GM12878 (cell line): ENCODE measurements at regions not wholly inside any gene's neighbourhood (a gene's known extent, or its start where the extent isn't known, plus 50 kb on each side); places are given as distances from the start of the nearest gene placed in this dataset.

Experiments
- ATAC-seq: fragments of 200-7000 bp; cut with Tn5 transposase; 3 replicates; pipeline ENCODE4 v1.9.1; 2020; ENCODE audit warnings: mild to moderate bottlenecking, moderate library complexity
- BruUV-seq: library from RNA; stranded (reverse); fragments of 400-500 nt; replicated peaks from 2 replicates; lab custom pipeline; 2021; lab: Mats Ljungman, UMichigan
- CTCF ChIA-PET: fragments of 300-600 bp; sonication (Branson Sonifier 250); formaldehyde crosslinking; extraction: SDS; loops from one replicate; lab custom pipeline; 2021; ENCODE audit warnings: inconsistent platforms; lab: Yijun Ruan, JAX
- POLR2A ChIA-PET: fragments of 350-600 bp; formaldehyde crosslinking; extraction: SDS; loops from one replicate; lab custom pipeline; 2021; ENCODE audit warnings: inconsistent platforms; lab: Charles Lee
- RAD21 ChIA-PET: fragments of 300-600 bp; sonication (Branson Sonifier 250); formaldehyde crosslinking; loops from one replicate; lab custom pipeline; 2023; ENCODE audit warnings: antibody characterized with exemption; ENCODE audit not compliant: unreplicated experiment; lab: Charles Lee
- SMC1A ChIA-PET: fragments of 300-600 bp; sonication (Branson Sonifier 250); formaldehyde crosslinking; loops from one replicate; lab custom pipeline; 2023; ENCODE audit not compliant: unreplicated experiment, uncharacterized antibody; lab: Charles Lee
- DNase-seq: peaks from one replicate; pipeline ENCODE4 v3.0.0-alpha.2; 2011; ENCODE audit warnings: low read depth, low spot score
- FAIRE-seq: peaks from 3 replicates; lab custom pipeline; 2011; peaks lifted over from hg19 to GRCh38; lab: Jason Lieb, UNC
- H2AFZ ChIP-seq: 2 replicates; pipeline ENCODE4 v1.6.0; 2011; ENCODE audit warnings: low read depth, low read length, control low read depth; ENCODE audit not compliant: control insufficient read depth
- H3K27ac ChIP-seq: 2 replicates; pipeline ENCODE4 v1.5.1; 2011; ENCODE audit warnings: control low read depth; ENCODE audit not compliant: control insufficient read depth, insufficient read depth
- H3K27me3 ChIP-seq, 2 experiments: replicated peaks in 1 of 2; 2 replicates each; pipeline versions ENCODE4 v1.6.0 to v1.6.1; 2011; ENCODE audit warnings: low read length in 1 of 2; ENCODE audit not compliant: control insufficient read depth in 2 of 2, insufficient read depth in 2 of 2
- H3K36me3 ChIP-seq, 2 experiments: 2 replicates each; pipeline ENCODE4 v1.5.1; 2011; ENCODE audit warnings: low read length in 1 of 2; ENCODE audit not compliant: control insufficient read depth in 2 of 2, insufficient read depth in 2 of 2
- H3K4me1 ChIP-seq: 2 replicates; pipeline ENCODE4 v1.6.1; 2011; ENCODE audit warnings: mild to moderate bottlenecking, low read length, moderate library complexity, mixed read lengths; ENCODE audit not compliant: control insufficient read depth, insufficient read depth
- H3K4me2 ChIP-seq: 2 replicates; pipeline ENCODE4 v1.6.0; 2011; ENCODE audit warnings: control low read depth; ENCODE audit not compliant: control insufficient read depth, insufficient read depth
- H3K4me3 ChIP-seq: fragments of 200-600 bp; sonication (generic); 2 replicates; pipeline ENCODE4 v1.5.1; 2016
- H3K79me2 ChIP-seq: 2 replicates; pipeline ENCODE4 v1.6.0; 2011; ENCODE audit warnings: low read length; ENCODE audit not compliant: control insufficient read depth, insufficient read depth
- H3K9ac ChIP-seq: 2 replicates; pipeline ENCODE4 v1.8.0; 2011; ENCODE audit warnings: low read length, control low read depth, mixed read lengths; ENCODE audit not compliant: control insufficient read depth, insufficient read depth
- H3K9me3 ChIP-seq: replicated peaks from 3 replicates; pipeline ENCODE4 v1.5.1; 2011; ENCODE audit warnings: mild to moderate bottlenecking, low read length; ENCODE audit not compliant: control insufficient read depth, insufficient read depth
- H4K20me1 ChIP-seq: 2 replicates; pipeline ENCODE4 v1.6.0; 2011; ENCODE audit not compliant: control insufficient read depth, insufficient read depth
- ASH2L ChIP-seq: fragments of 300-600, 200-600 bp; sonication (generic); IDR thresholded peaks from 2 replicates; pipeline ENCODE4 v1.6.1; 2017; ENCODE audit warnings: low read depth, mild to moderate bottlenecking, borderline replicate concordance
- BCL3 ChIP-seq: IDR thresholded peaks from 2 replicates; pipeline ENCODE4 v1.6.1; 2011; ENCODE audit warnings: borderline replicate concordance, low read depth, mild to moderate bottlenecking, moderate library complexity, low read length; ENCODE audit not compliant: insufficient read depth, poor library complexity, severe bottlenecking
- HDAC2 ChIP-seq: fragments of 200-600 bp; sonication (generic); IDR thresholded peaks from 2 replicates; pipeline ENCODE4 v1.6.1; 2017
- KDM1A ChIP-seq: fragments of 200-600 bp; sonication (generic); IDR thresholded peaks from 2 replicates; pipeline ENCODE4 v1.6.1; 2016; ENCODE audit warnings: borderline replicate concordance
- NFIC ChIP-seq: IDR thresholded peaks from 2 replicates; pipeline ENCODE4 v1.6.1; 2012; ENCODE audit warnings: low read depth, mild to moderate bottlenecking, inconsistent platforms, low read length, moderate library complexity
- NFYB ChIP-seq: IDR thresholded peaks from 2 replicates; pipeline ENCODE4 v1.6.1; 2011; ENCODE audit warnings: low read depth, mild to moderate bottlenecking, low read length, improper control_type of control experiment, moderate library complexity; ENCODE audit not compliant: insufficient read depth
- RB1 ChIP-seq: fragments of 450-650 bp; formaldehyde crosslinking; IDR thresholded peaks from 2 replicates; pipeline ENCODE4 v1.6.1; 2017; ENCODE audit warnings: mild to moderate bottlenecking, borderline replicate concordance
- RCOR1 ChIP-seq: conservative IDR thresholded peaks from 2 replicates; pipeline ENCODE4 v1.6.1; 2012; ENCODE audit warnings: low read depth, low read length, improper control_type of control experiment
- RFX5 ChIP-seq: IDR thresholded peaks from 2 replicates; pipeline ENCODE4 v1.6.1; 2011; ENCODE audit warnings: low read depth, low read length, improper control_type of control experiment
- SMAD5 ChIP-seq: IDR thresholded peaks from 2 replicates; pipeline ENCODE4 v1.6.1; 2016; ENCODE audit warnings: antibody characterized with exemption, low read depth
- SUZ12 ChIP-seq: fragments of 200-600 bp; sonication (generic); IDR thresholded peaks from one replicate; pipeline ENCODE4 v1.6.1; 2018; ENCODE audit warnings: antibody characterized with exemption, mild to moderate bottlenecking; ENCODE audit not compliant: unreplicated experiment
- TCF12 ChIP-seq: IDR thresholded peaks from 2 replicates; pipeline ENCODE4 v1.6.1; 2011; ENCODE audit warnings: low read depth, mild to moderate bottlenecking, low read length
- ZBTB4 ChIP-seq: fragments of 450-650 bp; formaldehyde crosslinking; IDR thresholded peaks from 2 replicates; pipeline ENCODE4 v1.4.0; 2022; ENCODE audit warnings: mild to moderate bottlenecking, moderate library complexity
- whole genome bisulfite sequencing: methylation state at CpG from one replicate; pipeline ENCODE4 v1.1.6; 2016; ENCODE audit warnings: low lambda C conversion rate; ENCODE audit not compliant: insufficient replicate concordance, insufficient coverage; ENCODE audit errors: missing lambda C conversion rate; 5-methylcytosine and 5-hydroxymethylcytosine counted together
- in situ Hi-C: fragments of 300-500 bp; cut with MboI; formaldehyde crosslinking; loops from 9 replicates; pipeline ENCODE4 v1.14.3; 2018; ENCODE audit warnings: mixed read lengths
- intact Hi-C: fragments of 100-400 bp; cut with micrococcal nuclease; formaldehyde crosslinking; loops from one replicate; pipeline ENCODE4 v1.14.2; 2022; ENCODE audit not compliant: unreplicated experiment

GRCh38 chr5:39584927-39585326 lies 160.1 kb upstream of the DAB2 start:
- no peaks in the 10 kb centered on the region for H3K36me3 ChIP-seq
- SMC1A ChIA-PET: no interaction called here
- RAD21 ChIA-PET: no interaction called here
- TF ChIP-seq SMAD5: no peak
- no peak for TF ChIP-seq SUZ12
- no peak for TF ChIP-seq NFIC
- TF ChIP-seq, all 136 proteins: peak for 0
- H3K27ac ChIP-seq: no peak overlapping the region
- CTCF ChIA-PET: no interaction called here
- peaks cover 0 to 6% of the 10 kb centered on the region in 2 experiments; a peak in 1 of 4 replicates for H3K27me3 ChIP-seq
- 35% methylated on average over 2 of the region's 2 CpGs for WGBS
- BruUV-seq: no TSS peak
- no peak overlapping the region for H3K4me3 ChIP-seq
- no peak for FAIRE-seq
- intact Hi-C loops: no loop called here
- in situ Hi-C loops: loop anchor here (10.0 to 25.0 kb wide), 2 partner anchors 360 to 1102 kb away; partner anchors contain the start of gene PTGER4
- H3K9me3 ChIP-seq: no peaks in the 10 kb centered on the region
- no peak for ATAC-seq
- POLR2A ChIA-PET: no interaction called here
- H3K4me1 ChIP-seq: no peaks in the 10 kb centered on the region
- no peaks in the 10 kb centered on the region for H4K20me1 ChIP-seq
- no peaks in the 10 kb centered on the region for H3K79me2 ChIP-seq
- no peak overlapping the region for H3K4me2 ChIP-seq
- H2AFZ ChIP-seq: no peak overlapping the region
- no peak for DNase-seq
- no peak overlapping the region for H3K9ac ChIP-seq

GRCh38 chr5:39580702-39581453 lies 156.1 kb upstream of the DAB2 start:
- SMC1A ChIA-PET: no interaction called here
- no peaks in the 10 kb centered on the region for H4K20me1 ChIP-seq
- H3K9ac ChIP-seq: no peak overlapping the region
- no TSS peak for BruUV-seq
- no peaks in the 10 kb centered on the region for H3K79me2 ChIP-seq
- no peak for ATAC-seq
- H3K27ac ChIP-seq: no peak overlapping the region
- H3K4me2 ChIP-seq: no peak overlapping the region
- intact Hi-C loops (no loop called here), in situ Hi-C loops (loop anchor here (10.0 to 25.0 kb wide), 2 partner anchors 364 to 1106 kb away; partner anchors contain the start of gene PTGER4)
- POLR2A ChIA-PET: no interaction called here
- 0% methylated on average over 1 of the region's 1 CpG for WGBS
- FAIRE-seq: no peak
- H2AFZ ChIP-seq: no peak overlapping the region
- H3K4me3 ChIP-seq: no peak overlapping the region
- CTCF ChIA-PET: interaction anchor here (0.5 to 1.7 kb wide), 5 partner anchors 9 to 1118 kb away, joined by 3 to 7 read pairs (median 4); no protein-coding TSS in a partner anchor
- RAD21 ChIA-PET: interaction anchor here (1.2 to 1.3 kb wide), 2 partner anchors 10 to 1108 kb away, joined by 4 read pairs; no protein-coding TSS in a partner anchor
- no peak for DNase-seq
- H3K27me3 ChIP-seq: peaks cover 0 to 6% of the 10 kb centered on the region in 2 experiments; a peak in 1 of 4 replicates
- no peaks in the 10 kb centered on the region for H3K4me1 ChIP-seq
- no peaks in the 10 kb centered on the region for H3K9me3 ChIP-seq
- H3K36me3 ChIP-seq: no peaks in the 10 kb centered on the region
- no peak for TF ChIP-seq TCF12
- no peak for TF ChIP-seq ASH2L
- no peak for TF ChIP-seq RB1
- TF ChIP-seq NFYB: no peak
- TF ChIP-seq BCL3: no peak
- TF ChIP-seq RCOR1: no peak
- TF ChIP-seq ZBTB4 (CRISPR knock-in tag): no peak
- no peak for TF ChIP-seq RFX5
- TF ChIP-seq HDAC2: no peak
- no peak for TF ChIP-seq KDM1A
